Neural cell (in vitro differentiated cells): ENCODE measurements at regions not wholly inside any gene's neighbourhood (a gene's known extent, or its start where the extent isn't known, plus 50 kb on each side); places are given as distances from the start of the nearest gene placed in this dataset.
"Not testable (repeated sequence)": the region's sequence is repeated elsewhere in the genome, so short reads cannot be mapped to it uniquely, and the experiment has no call there.

Experiments
- MXI1 ChIP-seq: fragments of 450-650 bp; conservative IDR thresholded peaks from 2 replicates; pipeline ENCODE4 v1.6.1; 2014; ENCODE audit warnings: antibody characterized with exemption, mild to moderate bottlenecking; ENCODE audit not compliant: poor library complexity, severe bottlenecking
- TF ChIP-seq, protein P1 (sequence below): fragments of 450-650 bp; IDR thresholded peaks from 2 replicates; pipeline ENCODE4 v1.5.1; 2014; ENCODE audit warnings: antibody characterized with exemption, mild to moderate bottlenecking, moderate library complexity; ENCODE audit not compliant: poor library complexity, severe bottlenecking

DNA sequence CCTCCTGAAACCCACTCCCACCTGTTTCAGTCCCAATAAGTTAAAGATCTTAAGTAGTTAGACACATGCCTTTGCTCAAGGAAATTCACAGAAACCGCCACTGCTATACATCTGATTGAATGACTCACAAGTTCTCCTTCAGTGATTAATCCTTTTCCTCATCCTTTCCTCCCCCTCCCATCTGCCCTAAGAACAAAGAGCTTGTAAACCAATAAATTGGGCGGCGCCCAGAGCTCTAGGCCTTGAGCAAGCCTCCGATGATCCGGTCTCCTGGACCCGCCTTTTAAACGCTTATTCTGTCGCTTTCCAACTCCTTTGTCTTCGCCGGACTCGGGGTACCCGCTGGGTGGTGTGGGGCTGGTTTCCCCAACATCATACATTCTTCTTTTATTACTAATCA, 104.9 kb downstream of the TRAM1L1 start:
- TF ChIP-seq, protein P1, sequence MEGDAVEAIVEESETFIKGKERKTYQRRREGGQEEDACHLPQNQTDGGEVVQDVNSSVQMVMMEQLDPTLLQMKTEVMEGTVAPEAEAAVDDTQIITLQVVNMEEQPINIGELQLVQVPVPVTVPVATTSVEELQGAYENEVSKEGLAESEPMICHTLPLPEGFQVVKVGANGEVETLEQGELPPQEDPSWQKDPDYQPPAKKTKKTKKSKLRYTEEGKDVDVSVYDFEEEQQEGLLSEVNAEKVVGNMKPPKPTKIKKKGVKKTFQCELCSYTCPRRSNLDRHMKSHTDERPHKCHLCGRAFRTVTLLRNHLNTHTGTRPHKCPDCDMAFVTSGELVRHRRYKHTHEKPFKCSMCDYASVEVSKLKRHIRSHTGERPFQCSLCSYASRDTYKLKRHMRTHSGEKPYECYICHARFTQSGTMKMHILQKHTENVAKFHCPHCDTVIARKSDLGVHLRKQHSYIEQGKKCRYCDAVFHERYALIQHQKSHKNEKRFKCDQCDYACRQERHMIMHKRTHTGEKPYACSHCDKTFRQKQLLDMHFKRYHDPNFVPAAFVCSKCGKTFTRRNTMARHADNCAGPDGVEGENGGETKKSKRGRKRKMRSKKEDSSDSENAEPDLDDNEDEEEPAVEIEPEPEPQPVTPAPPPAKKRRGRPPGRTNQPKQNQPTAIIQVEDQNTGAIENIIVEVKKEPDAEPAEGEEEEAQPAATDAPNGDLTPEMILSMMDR: not testable (repeated sequence)
- not testable (repeated sequence) for TF ChIP-seq MXI1
